NCI-H2171 treated with DMSO at 0.1 percent for 48 hours (cell line): ENCODE measurements at regions not wholly inside any gene's neighbourhood (a gene's known extent, or its start where the extent isn't known, plus 50 kb on each side); places are given as distances from the start of the nearest gene placed in this dataset.
A peak's percentile ranks its signal among the peaks of the same experiment; 100 is the strongest.
"Not testable (repeated sequence)": the region's sequence is repeated elsewhere in the genome, so short reads cannot be mapped to it uniquely, and the experiment has no call there.

Experiments
- DNase-seq: peaks from one replicate; lab custom pipeline; 2025; lab: John Stamatoyannopoulos, UW

DNA sequence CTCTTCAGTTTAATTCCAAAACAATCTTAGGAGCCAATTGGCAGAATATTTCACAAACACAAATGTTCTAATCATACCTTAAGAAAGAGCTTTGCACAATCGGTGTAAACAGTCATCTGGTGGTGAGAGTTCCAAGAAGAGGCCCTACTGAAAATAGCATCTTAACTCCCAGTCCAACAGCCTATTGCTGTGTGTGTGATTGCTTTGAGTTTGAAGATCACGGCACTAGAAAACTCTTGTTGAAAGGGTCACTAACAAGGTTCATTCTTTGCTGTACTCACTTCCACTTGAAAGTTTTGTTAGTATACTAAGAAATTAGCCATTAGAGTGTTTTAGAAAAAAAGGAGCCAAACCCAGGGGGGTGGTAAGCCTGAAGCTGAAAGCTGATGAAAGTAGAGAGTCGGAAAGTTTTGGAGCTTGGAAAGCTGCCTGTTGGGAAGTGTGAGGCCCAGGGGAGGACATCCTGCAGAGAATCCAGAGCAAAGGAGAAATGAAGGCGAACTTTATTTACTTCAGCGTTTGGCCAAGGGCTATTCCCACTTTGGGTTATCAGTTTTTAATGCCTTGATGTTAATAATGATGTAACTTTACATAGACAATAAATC lies 180.3 kb upstream of the GHR start:
- no peak for DNase-seq

DNA sequence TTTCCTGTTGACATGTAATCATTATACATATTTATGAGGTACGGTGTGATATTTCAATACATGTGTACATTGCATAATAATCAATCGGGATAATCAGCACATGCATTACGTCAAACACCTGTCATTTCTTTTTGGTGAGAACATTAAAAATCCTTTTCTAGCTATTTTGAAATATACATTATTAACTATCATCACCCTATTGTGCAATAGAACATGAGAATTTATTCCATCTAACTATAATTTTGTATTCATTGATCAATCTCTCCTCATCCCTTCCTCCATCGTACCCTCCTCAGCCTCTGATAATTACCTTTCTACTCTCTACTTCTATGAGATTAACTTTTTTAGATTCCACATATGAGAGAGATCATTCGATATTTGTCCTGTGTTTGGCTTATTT lies 170.9 kb upstream of the GHR start:
- DNase-seq: no peak

GRCh38 chr5:42259914-42260313 lies 163.3 kb upstream of the GHR start:
- DNase-seq: not testable (repeated sequence)

- DNase-seq: no peak
These were observed 156.1 kb upstream of the GHR start for GRCh38 chr5:42267091-42267490.

GRCh38 chr5:42268170-42268569 lies 155.1 kb upstream of the GHR start:
- DNase-seq: not testable (repeated sequence)

DNA sequence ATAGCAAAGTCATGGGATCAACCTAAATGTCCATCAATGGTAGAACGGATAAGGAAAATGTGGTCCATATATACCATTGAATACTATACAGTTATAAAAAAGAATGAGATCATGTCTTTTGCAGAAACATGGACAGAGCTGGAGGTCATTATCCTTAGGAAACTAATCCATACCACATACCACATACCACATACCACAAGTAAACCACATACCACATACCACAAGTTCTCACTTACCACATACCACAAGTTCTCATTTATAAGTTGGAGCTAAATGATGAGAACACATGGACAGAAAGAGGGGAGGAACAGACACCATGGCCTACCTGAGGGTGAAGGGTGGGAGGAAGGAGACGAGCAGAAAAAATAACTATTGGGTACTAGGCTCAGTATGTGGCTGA lies 154.6 kb upstream of the GHR start:
- no peak for DNase-seq

GRCh38 chr5:42270771-42271170 lies 152.5 kb upstream of the GHR start:
- no peak for DNase-seq

DNA sequence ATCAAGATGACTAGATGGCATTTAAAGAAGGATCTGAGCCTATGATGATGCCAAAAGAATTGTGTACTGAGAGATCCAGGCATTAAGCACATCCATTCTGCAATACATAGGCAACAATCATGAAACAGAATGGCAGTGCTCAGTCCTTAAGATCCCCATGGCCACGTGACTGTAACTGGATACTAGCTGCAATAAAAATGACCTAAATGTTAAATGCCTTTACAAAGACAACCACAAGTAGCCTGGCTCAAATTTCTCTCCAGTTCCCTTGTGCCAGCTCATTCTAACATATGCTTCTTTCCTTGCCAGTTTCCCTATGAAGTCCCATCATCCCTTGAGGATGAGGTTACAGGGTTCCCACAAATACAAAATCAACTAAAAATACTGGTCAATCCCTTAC lies 148.3 kb upstream of the GHR start:
- DNase-seq: no peak

GRCh38 chr5:42277293-42277692 lies 145.9 kb upstream of the GHR start:
- no peak for DNase-seq

DNA sequence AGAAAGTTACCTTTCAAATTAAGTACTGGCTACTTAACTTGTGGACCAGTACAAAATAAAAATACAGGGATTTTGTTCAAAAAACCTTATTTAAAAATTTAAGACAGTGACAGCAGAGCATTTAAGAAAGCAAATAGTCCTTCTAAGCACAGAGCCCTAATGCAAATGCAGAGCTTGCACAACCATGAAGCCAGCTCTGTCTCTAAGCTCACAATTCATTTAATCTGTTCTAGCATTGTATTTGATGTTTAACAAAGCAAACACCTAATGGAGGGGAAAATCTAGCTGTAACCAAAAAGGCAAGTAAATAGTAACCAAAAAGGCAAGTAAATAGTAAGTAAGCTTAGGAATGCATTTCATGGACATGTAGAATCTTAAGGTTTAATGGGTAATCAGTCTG lies 138.7 kb upstream of the GHR start:
- DNase-seq: no peak

DNA sequence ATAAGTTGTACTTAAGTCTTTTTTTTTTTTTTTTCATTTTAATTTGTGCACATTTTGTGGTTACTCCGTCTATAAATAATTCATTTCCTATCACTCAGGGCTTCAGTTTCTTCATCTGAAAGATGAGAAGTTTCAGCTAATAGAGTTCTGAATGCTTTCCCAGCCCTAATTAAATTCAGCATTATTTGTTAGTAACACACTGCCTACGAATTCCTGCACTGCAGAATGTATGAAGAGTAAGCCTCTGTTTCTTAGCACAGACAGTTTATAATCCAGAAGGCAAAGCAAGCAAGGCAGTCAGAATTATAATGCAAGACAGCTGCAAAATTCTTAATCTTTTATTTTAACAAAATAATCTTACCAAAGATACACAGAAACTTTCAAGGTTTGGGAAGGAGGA lies 138.0 kb upstream of the GHR start:
- no peak for DNase-seq

DNA sequence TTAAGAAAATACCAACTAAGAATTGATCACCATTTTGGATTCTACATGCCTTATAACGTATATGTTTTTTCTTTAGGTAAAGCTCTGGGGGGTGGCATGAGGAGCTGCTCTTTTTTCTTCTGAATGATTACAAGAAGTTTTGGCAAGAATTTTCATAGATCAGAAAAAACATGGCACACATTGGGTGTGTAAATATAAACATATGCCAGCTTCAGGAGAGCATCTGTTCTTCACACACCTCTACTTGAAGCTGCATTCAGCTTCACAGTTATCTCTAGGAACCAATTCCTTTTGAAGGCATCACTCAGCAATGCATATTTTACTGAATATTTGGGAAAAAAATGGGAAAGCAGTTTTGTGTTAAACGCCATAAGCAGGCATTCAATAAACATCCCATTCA lies 122.7 kb upstream of the GHR start:
- DNase-seq: peak; percentile 8

DNA sequence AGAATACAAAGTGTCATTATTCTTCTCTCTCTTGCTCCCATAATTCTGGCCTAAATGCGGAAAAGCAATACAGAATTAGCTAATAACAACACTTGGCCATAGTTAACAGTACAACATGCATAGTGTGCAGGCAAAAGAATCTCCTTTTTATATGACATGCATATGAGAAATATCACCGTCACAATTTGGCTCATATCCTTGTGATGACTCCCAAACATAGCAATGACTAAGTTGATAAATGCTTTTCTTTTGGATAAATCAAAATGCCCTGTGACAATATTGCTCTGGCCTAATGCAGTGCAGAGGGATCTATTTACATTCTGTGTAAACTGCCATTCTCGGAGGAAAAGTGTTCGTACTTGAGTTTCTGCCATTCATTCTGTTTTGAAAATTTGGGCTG lies 121.9 kb upstream of the GHR start:
- DNase-seq: no peak

- no peak for DNase-seq
These were observed 121.1 kb upstream of the GHR start for GRCh38 chr5:42302186-42302585.

DNA sequence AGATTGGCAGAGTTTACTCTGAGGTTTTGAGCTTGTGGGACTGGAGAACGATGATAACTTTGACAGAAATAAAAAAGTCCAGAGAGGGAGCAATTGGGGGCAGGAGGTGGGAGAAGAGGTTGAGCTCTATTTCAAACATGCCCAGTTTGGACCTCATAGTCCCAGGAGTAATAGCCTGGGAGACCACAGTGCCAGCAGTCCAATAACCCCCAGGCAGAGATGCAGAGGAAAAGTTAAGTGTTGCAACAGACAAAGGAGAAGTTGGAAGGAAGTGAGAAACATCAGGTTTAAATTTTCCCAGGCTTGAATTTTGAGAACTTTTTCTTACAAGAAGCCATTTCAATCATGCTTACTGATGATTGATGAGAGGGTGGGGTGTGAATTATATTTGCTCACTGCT lies 117.0 kb upstream of the GHR start:
- no peak for DNase-seq

GRCh38 chr5:42309865-42310264 lies 113.4 kb upstream of the GHR start:
- DNase-seq: no peak

GRCh38 chr5:42315214-42315613 lies 108.0 kb upstream of the GHR start:
- no peak for DNase-seq

GRCh38 chr5:42317575-42317974 lies 105.7 kb upstream of the GHR start:
- no peak for DNase-seq

GRCh38 chr5:42319546-42319945 lies 103.7 kb upstream of the GHR start:
- DNase-seq: not testable (repeated sequence)

DNA sequence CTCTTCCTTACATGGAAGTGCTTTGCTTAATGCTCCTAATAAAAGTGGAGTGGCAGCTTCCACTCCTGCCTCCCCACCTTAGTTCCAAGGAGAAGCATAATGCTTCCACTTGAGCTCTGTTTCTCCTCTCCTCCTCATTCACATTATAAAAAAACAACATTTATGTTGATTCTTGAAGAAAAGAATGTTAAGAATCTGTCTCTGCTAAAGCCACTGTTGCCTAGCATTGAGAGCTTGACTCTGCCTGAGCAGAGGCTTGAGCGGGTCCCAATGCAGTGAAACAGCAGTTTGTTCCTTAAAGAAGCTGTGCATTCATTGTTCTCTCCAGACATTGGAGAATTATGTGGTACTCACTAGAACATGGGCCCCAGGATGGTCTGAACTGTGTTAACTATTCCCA lies 101.5 kb upstream of the GHR start:
- no peak for DNase-seq

GRCh38 chr5:42337143-42337542 lies 86.1 kb upstream of the GHR start:
- DNase-seq: no peak

DNA sequence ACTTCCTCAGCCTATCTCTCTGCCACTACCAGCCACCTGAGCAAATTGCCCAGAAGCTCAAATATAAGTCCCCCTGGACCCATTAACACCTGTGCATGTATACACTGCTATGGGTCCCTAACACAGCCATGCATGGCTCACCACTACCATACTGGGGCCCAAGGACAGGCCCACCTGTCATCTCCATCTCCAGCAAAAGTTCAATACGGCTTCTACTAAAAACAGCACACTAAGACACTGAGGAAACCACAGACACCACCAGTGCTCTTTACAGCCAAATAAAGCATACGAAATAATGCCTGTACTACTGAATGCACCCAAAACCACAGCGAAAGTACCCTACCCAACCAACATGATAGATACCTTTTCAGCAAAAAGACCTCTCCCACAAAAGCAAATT lies 85.6 kb upstream of the GHR start:
- DNase-seq: no peak

GRCh38 chr5:42338136-42338535 lies 85.1 kb upstream of the GHR start:
- no peak for DNase-seq

GRCh38 chr5:42349163-42349562 lies 74.1 kb upstream of the GHR start:
- DNase-seq: no peak

DNA sequence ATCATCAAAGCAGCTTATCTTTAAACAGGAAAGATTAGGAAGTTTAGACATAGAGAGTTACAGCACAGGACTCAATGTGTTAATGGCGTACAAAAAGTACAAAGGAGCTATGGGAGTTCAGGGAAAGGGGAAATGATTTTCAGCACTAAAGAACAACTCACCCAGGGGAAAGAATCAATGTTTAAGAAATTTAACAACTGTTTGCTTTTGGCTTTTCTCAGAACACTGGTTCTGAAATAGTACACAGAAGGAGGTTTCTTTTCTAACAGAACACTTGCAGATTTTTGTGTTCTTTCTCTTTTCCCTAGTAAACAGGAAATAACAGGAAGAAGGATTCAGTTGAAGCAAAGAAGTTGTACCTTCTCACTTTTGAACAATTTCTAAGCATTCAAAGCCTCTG lies 71.3 kb upstream of the GHR start:
- no peak for DNase-seq
